HG03103 (cell line): ENCODE measurements at regions not wholly inside any gene's neighbourhood (a gene's known extent, or its start where the extent isn't known, plus 50 kb on each side); places are given as distances from the start of the nearest gene placed in this dataset.
A peak's percentile ranks its signal among the peaks of the same experiment; 100 is the strongest.
"Not testable (repeated sequence)": the region's sequence is repeated elsewhere in the genome, so short reads cannot be mapped to it uniquely, and the experiment has no call there.

Experiments used
- ATAC-seq: cut with Tn5 transposase; IDR thresholded peaks from one replicate; pipeline ENCODE4 v1.9.1; 2021; ENCODE audit warnings: low read depth; ENCODE audit not compliant: unreplicated experiment

DNA sequence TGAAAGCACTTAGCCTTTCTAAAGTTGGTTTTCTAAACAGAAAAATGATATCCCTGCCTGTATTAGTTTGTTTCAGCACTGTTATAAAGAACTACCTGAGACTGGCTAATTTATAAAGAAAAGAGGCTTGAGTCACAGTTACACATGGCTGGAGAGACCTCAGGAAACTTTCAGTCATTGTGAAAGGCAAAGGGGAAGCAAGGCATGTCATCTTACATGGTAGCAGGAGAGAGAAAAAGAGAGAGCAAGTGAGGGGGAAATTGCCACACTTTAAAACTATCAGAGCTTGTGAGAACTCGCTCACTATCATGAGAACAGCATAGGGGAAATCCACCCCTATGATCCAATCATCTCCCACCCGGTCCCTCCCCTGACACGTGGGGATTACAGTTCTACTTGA, 64.9 kb downstream of the FAM170A start:
- no peak for ATAC-seq

DNA sequence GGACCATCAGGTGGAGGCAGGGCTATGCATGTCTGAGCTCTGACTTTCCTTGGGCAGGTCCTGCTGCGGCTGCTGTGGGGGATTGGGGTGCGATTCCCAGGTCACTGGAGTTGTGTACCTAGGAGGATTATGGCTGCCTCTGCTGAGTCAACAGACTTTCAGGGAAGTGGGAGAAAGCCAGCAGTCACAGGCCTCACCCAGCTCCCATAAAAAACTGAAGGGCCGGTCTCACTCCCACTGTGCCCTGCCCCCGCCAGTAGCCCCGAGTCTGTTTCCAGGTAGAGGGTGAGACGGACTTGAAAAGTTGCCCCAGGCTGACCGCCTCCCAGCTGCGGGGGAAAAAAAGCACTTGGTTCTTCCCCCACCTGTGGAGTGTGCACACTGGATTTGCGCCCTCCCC, 76.7 kb downstream of the FAM170A start:
- ATAC-seq = no peak

DNA sequence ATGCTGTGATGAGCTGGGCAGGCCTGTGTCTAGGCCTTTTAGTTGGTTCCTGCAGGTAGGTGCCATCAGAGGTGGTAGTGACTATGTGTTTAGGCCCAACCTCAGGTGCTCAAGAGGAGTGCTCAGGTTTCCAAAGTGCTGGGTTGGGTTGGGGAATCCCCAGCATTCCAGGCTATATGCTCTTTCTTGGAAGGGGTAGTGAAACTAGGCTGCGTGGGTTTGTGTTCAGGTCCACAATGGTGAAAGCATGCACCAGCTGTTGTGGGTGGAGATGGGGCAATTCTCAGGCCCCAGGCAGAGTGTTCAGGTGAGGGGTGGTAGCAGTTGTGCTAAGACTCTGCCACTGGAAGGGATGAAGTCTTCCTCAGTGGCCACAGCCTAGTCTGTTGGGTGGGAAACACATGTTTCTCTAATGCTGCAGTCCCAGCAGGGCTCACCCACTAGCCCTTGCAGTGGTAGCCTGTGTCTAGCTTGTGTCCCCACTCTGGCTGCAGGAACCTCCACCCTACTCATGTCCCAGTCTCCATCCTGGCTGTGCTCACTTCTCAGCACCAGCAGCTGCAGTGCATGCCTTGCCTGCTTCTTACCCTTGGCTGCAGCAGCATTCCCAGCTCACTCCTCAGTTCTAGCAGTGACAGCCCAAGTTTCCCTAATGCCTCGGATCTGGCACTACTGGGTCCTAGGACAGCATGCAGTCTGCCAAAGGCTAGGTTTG, 78.9 kb downstream of the FAM170A start:
- ATAC-seq = no peak

DNA sequence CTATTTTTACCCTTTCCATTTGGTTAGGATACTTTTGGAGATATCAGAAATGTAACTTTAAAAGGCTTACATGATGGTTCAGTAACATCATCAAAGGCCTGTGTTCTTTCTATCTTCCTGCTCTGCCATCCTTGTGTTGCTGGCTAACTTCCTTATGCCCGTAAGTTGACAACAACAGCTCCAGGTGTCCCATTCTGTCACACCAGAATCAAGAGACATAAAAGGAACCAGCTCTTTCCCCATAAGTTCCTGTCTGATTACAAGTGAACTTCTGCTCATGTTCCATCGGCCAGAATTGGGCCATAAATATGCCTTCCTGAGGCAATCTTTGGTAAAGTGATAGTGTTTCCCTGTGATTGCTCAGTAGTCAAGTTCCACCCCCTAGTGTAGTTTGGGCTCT, 92.4 kb downstream of the FAM170A start:
- no peak for ATAC-seq

DNA sequence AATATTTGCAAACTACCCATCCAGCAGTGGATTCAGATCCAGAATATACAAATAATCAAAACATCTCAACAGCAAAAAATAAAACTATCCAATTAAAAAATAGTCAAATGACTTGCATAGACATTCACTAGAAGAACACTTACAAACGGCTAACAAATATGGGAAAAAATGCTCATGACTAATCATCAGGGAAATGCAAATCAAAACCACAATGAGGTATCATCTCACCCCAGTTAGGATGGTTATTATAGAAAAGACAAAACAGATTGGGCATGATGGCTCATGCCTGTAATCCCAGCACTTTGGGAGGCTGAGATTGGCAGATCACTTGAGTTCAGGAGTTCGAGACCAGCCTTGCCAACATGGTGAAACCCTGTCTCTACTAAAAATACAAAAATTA, 95.9 kb downstream of the FAM170A start:
- ATAC-seq = not testable (repeated sequence)

DNA sequence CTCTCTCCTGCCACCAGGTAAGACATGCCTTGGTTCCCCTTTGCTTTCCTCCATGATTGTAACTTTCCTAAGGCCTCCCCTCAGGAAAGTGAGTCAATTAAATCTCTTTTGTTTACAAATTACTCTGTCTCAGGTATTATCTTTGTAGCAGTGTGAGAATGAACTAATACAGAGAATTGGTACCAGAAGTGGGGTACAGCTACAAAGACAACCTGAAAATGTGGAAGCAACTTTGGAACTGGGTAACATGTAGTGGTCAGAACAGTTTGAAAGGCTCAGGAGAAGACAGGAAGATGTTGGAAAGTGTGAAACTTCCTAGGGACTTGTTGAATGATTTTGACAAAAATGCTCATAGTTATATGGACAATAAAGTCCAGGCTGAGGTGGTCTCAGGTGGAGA, 97.2 kb downstream of the FAM170A start:
- no peak for ATAC-seq

DNA sequence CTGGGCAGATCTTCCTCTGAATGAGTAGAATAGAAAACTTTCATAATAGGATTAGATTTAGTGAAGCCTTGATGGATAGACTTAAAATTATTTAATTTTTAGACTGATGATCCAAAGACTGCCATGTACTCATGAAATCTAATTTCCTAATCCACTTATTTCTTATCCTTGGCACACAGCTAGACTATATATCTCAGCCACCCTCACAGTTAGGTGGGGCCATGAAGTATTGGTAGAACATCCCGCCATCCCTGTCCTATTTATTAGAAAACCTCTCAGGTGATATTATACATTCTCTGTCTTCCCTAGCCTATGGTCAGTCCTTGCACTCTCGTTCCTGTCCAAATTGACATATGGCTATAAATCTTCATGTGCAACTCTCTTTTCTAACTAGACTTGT, 110.9 kb downstream of the FAM170A start:
- ATAC-seq = no peak

DNA sequence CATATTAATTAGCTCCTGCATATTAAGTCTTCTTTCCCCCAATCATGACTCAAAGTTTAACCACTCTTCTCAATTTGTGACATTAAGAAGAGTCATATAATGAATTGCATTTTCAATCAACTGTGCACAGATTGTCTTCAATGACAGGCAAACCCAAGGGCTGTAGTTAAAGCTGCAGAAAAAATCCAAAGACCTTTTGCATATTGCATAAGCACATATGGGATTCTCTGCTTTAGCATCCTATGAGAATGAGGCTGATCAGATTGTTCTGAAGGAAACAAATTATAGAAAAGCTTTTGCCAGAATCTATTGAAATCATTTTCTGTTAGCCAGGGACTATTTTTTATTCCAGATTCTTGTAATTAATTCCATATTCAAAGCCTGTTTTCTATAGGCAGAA, 112.3 kb downstream of the FAM170A start:
- ATAC-seq = no peak

DNA sequence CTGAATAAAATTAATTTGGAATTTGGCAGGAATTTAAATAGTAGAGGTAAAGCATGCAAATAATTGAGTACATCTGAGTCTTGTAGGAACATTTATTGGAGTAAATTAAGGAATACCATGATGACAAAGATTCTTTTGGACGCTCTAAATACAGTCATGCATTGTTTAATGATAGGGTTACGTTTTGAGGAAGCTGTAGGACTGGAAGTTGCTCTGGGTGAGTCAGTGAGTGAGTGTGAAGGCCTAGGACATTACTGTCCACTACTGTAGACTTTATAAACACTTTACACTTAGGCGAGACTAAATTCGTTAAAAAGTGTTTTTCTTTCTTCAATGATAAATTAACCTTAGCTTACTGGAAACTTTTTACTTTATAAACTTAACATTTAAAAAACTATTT, 113.0 kb downstream of the FAM170A start:
- no peak for ATAC-seq

DNA sequence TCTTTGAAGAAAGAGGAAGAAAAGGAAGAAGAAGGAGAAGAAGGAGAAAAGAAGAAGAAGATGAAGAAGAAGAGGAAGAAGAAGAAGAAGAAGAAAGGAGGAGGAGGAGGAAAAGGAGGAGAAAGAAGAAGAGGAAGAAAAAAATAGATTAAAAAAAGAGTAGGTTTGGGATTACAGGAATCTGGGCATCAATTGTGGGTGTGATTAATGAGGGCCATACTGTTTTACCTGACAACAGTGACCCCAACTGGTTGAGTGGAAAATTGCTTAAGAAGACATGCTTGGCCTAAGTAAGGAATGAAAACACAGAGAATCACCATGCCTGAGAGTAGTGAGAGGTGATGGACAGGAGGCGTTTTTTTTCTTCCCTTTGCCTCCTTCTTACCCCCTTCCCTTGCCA, 114.6 kb downstream of the FAM170A start:
- peak; percentile 99 for ATAC-seq

DNA sequence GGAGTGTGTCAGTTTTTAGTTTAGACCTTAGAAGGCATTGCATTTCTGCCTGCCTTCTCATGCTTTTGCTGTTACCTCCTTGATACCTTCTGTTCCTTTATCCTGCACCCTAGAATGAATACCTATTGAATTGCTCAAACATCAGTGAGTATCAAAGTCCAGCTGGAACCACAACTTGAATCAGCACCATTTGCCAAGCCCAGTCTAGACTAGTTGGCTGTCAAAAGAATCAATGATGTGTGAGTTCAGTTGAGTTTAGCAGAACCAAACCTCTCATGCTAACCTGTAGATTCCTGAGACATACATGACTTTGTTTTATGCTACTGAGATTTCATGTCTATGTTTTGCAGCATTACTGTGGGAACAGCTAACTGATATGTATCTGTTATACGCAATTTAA, 116.6 kb downstream of the FAM170A start:
- no peak for ATAC-seq

DNA sequence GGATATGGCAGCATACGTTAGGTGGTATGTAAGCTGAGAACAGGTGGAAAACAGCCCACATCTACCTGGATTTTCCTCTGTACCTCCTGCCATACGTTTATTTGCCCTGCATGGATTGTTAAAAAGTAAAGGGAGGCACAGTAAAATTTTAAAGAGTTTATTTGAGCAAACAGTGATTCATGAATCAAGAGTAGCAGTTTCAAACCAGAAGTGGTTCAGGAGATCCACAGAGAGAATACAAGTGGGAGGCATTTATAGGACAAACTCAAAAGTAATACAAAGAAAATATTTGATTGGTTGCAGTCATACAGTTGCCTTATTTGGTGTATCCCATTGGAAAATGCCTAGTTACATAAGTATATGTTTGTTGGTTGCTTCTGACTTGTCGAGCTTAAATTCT, 117.6 kb downstream of the FAM170A start:
- no peak for ATAC-seq

DNA sequence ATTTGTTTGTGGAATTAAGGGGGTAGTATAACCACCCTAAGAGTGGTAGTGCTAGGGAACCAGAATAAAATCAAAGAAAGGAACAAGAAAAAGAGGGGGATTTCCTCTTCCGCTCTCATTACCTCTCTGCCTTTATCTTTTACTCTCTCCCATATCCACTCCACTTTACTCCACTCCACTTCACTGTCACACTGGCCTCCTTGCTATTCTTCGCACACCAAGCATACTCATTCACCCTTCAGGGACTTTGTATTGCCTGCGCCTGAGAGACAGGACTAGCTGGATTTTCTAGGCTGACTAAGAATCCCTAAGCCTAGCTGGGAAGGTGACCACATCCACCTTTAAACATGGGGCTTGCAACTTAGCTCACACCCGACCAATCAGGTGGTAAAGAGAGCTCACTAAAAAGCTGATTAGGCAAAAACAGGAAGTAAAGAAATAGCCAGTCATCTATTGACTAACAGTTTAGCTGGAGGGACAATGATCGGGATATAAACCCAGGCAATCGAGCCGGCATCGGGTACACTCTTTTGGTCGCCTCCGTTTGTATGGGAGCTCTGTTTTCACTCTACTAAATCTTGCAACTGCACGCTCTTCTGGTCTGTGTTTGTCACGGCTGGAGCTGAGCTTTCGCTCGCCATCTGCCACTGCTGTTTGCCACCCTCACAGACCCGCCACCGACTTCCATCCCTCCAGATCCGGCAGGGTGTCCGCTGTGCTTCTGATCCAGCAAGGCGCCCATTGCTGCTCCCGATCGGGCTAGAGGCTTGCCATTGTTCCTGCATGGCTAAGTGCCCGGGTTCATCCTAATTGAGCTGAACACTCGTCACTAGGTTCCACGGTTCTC, 121.8 kb downstream of the FAM170A start:
- no peak for ATAC-seq

DNA sequence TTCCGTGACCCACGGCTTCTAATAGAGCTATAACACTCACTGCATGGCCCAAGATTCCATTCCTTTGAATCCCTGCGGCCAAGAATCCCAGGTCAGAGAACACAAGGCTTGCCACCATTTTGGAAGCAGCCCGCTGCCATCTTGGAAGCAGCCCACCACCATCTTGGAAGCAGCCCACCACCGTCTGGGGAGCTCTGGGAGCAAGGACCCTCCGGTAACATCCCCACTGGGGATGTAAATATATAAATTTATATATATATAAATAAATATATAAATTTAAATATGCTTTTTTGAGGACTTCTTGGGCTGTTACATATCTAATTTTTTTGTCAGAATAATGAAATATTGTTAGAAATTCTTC, 122.4 kb downstream of the FAM170A start:
- no peak for ATAC-seq

DNA sequence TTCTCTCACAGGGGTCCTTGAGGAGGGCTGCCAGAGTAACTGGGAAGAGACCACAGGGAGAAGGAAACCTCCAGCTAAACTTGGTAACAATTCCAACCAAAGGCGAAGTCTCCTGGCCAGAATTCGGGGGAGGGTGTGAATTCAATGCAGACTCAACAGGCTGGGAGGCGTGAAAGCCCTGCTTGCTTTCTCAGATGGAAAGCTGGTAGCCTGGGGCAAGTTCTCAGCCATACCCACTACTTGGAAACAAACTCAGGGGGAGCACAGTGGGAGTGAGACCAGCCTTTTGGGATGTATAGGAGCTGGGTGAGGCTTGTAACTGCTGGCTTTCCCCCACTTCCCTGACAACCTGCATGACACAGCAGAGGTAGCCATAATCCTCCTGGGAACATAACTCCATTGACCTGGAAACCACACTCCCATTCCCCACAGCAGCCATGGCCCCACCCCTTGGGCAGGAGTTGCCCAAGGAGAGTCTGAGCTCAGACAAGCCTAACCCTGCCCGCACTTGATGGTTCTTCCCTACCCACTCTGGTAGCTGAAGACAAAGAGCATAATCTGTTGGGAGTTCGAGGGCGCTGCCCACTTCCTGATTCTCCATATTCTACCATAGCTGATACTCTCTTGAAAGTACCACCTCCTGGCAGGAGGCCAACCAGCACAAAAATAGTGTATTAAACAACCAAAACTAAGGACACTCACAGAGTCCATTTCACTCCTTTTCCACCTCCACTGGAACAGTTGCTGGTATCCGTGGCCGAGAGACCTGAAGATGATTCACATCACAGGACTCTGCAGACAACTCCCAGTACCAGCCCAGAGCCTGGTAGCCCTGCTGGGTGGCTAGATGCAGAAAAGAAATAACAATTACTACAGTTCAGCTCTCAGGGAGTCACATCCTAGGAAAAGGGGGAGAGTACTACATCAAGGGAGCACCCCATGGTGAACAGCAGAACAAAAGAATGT, 123.8 kb downstream of the FAM170A start:
- no peak for ATAC-seq

DNA sequence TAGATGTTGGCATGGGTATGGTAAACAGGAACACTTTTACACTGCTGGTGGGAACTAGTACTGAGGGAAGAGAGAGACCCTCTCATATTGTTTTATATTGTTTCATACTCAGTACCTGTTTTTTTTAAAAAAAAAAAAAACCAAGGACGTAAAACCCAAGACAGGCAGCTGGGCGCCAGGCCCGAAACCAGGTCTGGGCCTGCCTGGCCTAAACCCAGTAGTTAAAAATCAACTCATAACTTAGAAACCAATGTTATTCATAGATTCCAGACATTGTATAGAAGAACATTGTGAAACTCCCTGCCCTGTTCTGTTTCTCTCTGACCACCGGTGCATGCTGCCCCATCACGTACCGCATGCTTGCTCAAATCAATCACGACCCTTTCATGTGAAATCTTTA, 125.5 kb downstream of the FAM170A start:
- ATAC-seq = not testable (repeated sequence)

DNA sequence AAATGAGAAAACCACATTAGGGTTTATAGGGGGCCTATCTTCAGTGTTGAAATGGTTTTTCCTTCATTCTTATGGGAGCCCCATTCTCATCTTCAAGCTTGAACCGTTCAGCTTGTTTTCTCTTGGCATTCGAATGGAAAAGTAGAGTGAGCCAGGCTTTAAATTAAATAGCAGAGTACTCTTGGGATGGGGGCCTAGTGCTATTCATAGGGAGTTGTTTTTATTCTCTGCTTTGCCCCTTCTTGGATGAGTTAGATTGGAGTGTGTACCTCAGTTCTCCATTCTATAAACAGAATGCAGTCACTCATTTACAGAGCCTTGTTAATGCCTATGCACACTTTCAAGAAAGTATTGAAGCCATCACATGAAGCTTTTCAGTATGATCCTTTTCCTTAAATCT, 127.9 kb downstream of the FAM170A start:
- no peak for ATAC-seq

DNA sequence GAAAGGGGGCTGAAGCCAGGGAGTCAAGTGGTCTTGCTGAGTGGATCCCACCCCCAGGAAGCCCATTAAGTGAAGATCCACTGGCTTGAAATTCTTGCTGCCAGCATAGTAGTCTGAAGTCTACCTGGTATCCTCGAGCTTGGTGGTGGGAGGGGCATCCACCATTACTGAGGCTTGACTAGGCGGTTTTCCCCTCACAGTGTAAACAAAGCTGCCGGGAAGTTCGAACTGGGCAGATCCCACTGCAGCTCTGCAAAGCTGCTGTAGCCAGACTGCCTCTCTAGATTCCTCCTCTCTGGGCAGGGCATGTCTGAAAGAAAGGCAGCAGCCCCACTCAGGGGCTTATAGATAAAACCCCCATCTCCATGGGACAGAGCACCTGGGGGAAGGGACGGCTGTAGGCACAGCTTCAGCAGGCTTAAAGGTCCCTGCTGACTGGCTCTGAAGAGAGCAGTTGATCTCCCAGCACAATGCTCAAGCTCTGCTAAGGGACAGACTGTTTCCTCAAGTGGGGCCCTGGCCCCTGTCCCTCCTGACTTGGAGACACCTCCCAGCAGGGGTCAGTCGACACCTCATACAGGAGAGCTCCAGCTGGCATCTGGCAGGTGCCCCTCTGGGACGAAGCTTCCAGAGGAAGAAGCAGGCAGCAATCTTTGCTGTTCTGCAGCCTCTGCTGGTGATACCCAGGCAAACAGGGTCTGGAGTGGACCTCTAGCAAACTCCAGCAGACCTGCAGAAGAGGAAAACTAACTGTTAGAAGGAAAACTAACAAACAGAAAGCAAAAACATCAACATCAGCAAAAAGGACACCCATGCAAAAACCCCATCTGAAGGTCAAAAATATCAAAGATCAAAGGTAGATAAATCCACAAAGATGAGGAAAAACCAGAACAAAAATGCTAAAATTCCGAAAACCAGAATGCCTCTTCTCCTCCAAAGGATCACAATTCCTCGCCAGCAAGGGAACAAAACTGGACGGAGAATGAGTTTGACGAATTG, 140.6 kb downstream of the FAM170A start:
- ATAC-seq = not testable (repeated sequence)

DNA sequence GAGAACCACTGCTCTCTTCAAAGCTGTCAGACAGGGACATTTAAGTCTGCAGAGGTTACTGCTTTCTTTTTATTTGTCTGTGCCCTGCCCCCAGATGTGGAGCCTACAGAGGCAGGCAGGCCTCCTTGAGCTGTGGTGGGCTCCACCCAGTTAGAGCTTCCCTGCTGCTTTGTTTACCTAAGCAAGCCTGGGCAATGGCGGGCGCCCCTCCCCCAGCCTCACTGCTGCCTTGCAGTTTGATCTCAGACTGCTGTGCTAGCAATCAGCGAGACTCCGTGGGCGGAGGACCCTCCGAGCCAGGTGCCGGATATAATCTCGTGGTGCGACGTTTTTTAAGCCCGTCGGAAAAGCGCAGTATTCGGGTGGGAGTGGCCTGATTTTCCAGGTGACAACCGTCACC, 150.8 kb downstream of the FAM170A start:
- not testable (repeated sequence) for ATAC-seq

DNA sequence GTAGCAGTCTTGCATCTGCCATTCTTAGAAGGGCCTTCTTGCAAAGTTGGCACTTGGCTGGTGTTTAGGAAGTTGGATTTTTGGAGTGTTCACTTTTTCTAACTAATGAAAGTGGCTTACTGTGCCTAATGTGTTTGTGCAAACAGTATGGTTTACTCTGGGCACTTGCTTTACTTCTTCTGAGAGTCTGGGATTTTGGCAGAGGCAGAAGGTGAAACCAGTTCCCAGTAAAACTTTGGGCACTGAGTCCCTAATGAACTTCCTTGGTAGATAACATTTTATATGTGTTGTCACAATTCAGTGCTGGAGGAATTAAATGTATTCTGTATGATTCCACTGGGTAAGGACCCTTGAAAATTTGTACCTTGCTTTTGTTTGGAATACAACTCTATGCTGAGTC, 155.7 kb downstream of the FAM170A start:
- no peak for ATAC-seq
